ENCODE measurements at regions not wholly inside any gene's neighbourhood (a gene's known extent, or its start where the extent isn't known, plus 50 kb on each side); places are given as distances from the start of the nearest gene placed in this dataset.

DNA sequence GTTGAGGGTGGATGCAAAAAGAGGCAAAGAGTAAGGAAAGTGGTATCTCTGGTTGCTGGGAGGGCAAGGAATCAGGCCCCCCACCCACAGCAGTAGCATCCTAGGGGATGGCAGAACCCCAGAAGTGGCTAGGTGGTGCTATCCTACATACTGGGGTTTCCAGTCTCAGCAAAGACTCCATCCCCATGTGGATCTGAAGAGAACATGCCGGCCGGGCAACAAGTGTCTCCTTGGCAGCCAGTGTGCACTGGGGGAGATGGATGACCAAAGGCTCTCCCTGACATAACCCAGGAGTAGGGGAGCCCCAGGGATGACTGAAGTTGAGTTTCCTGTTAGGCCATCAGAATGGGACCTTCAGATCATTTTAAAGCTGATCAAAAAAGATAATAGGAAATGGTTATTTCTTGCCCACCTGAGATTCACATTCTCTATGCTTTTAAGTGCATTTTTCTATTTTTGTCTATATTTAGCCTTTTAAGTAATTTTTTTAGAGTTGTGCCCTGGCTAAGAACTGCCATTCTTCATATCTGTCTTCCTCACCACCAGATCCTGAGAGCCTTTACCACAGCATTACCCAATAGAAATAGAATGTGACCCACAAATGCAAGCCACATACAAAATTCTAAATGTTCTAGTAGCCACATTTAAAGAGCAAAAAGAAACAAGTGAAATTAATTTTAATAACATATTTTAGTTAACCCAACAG is 78.7 kb upstream of the SMIM23 start:
- H3K9me3 ChIP-seq (ENCODE audit: control insufficient read depth, insufficient read depth, low read length), result no peaks in the 10 kb centered on the region; the same call in 1 of the 2 replicates
- no peak overlapping the region for H2BK20ac ChIP-seq (ENCODE audit: low read depth, low read length)
- BruUV-seq (replicated peaks), result no TSS peak
- H3K4me3 ChIP-seq (ENCODE audit: insufficient read depth, low read depth, low read length), result no peak overlapping the region
- H2AK9ac ChIP-seq (replicated peaks; ENCODE audit: low read depth, low read length, poor library complexity), result no peak overlapping the region
- H3K79me1 ChIP-seq (ENCODE audit: low read depth in 1 of 2, low read length in 2 of 2), result no peaks in the 10 kb centered on the region
- H2BK15ac ChIP-seq (ENCODE audit: low read depth, low read length), result no peak overlapping the region
- dilution Hi-C loops (cut with HindIII; ENCODE audit: low sequenced_read_pairs, unreplicated experiment) (no loop called here), in situ Hi-C loops (cut with MboI; ENCODE audit: low sequenced_read_pairs) (no loop called here), intact Hi-C loops (cut with micrococcal nuclease) (no loop called here)
- no peak overlapping the region for H2AFZ ChIP-seq (replicated peaks; ENCODE audit: low read length, poor library complexity)
- no peak for TF ChIP-seq RAD21 (IDR thresholded peaks at IDR 0.05; ENCODE audit: low read length)
- no peak for TF ChIP-seq BHLHE40 (IDR thresholded peaks at IDR 0.05; ENCODE audit: low read depth, low read length)
- no peak for TF ChIP-seq MXI1 (IDR thresholded peaks at IDR 0.05; ENCODE audit: borderline replicate concordance, low read depth, low read length)
- TF ChIP-seq RCOR1 (IDR thresholded peaks at IDR 0.05; ENCODE audit: insufficient replicate concordance, low read length), result no peak
- TF ChIP-seq, protein P1, sequence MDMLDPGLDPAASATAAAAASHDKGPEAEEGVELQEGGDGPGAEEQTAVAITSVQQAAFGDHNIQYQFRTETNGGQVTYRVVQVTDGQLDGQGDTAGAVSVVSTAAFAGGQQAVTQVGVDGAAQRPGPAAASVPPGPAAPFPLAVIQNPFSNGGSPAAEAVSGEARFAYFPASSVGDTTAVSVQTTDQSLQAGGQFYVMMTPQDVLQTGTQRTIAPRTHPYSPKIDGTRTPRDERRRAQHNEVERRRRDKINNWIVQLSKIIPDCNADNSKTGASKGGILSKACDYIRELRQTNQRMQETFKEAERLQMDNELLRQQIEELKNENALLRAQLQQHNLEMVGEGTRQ (IDR thresholded peaks at IDR 0.05; ENCODE audit: low read depth, low read length), result no peak
- TF ChIP-seq FOS (IDR thresholded peaks at IDR 0.05; ENCODE audit: low read depth, low read length), result no peak
- no peak for TF ChIP-seq MAFK (IDR thresholded peaks at IDR 0.05; ENCODE audit: low read depth, low read length)
- TF ChIP-seq, protein P2, sequence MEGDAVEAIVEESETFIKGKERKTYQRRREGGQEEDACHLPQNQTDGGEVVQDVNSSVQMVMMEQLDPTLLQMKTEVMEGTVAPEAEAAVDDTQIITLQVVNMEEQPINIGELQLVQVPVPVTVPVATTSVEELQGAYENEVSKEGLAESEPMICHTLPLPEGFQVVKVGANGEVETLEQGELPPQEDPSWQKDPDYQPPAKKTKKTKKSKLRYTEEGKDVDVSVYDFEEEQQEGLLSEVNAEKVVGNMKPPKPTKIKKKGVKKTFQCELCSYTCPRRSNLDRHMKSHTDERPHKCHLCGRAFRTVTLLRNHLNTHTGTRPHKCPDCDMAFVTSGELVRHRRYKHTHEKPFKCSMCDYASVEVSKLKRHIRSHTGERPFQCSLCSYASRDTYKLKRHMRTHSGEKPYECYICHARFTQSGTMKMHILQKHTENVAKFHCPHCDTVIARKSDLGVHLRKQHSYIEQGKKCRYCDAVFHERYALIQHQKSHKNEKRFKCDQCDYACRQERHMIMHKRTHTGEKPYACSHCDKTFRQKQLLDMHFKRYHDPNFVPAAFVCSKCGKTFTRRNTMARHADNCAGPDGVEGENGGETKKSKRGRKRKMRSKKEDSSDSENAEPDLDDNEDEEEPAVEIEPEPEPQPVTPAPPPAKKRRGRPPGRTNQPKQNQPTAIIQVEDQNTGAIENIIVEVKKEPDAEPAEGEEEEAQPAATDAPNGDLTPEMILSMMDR (conservative IDR thresholded peaks at IDR 0.05; ENCODE audit: low read depth, low read length), result no peak
- TF ChIP-seq MAZ (IDR thresholded peaks at IDR 0.05; ENCODE audit: borderline replicate concordance, low read depth, low read length), result no peak
- no peak for TF ChIP-seq CHD1 (IDR thresholded peaks at IDR 0.05; ENCODE audit: low read depth, low read length)
- TF ChIP-seq POLR2A (IDR thresholded peaks at IDR 0.05; ENCODE audit: low read depth, low read length), result no peak
- no peak for TF ChIP-seq CEBPB (IDR thresholded peaks at IDR 0.05; ENCODE audit: low read depth, low read length)
- TF ChIP-seq, protein P3, sequence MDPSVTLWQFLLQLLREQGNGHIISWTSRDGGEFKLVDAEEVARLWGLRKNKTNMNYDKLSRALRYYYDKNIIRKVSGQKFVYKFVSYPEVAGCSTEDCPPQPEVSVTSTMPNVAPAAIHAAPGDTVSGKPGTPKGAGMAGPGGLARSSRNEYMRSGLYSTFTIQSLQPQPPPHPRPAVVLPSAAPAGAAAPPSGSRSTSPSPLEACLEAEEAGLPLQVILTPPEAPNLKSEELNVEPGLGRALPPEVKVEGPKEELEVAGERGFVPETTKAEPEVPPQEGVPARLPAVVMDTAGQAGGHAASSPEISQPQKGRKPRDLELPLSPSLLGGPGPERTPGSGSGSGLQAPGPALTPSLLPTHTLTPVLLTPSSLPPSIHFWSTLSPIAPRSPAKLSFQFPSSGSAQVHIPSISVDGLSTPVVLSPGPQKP (IDR thresholded peaks at IDR 0.05; ENCODE audit: borderline replicate concordance, low read depth, low read length), result no peak
- TF ChIP-seq RFX5 (IDR thresholded peaks at IDR 0.05; ENCODE audit: low read depth, low read length), result no peak
- no peak overlapping the region for H3K4ac ChIP-seq (ENCODE audit: low read depth, low read length)
- H2BK120ac ChIP-seq (ENCODE audit: low read depth, low read length), result no peak overlapping the region
- no peak overlapping the region for H3K4me2 ChIP-seq (ENCODE audit: low read depth, low read length)
- no peak overlapping the region for H4K5ac ChIP-seq (ENCODE audit: low read depth, low read length)
- no peak overlapping the region for H3K56ac ChIP-seq (ENCODE audit: extremely low read depth, insufficient read depth, low read length)
- H3K36me3 ChIP-seq (ENCODE audit: control insufficient read depth, insufficient read depth, low read length), result no peaks in the 10 kb centered on the region
- no peak overlapping the region for H3K23ac ChIP-seq (ENCODE audit: low read depth, low read length)
- H3K27ac ChIP-seq (ENCODE audit: insufficient read depth, low read length), result no peak overlapping the region
- H3K18ac ChIP-seq (ENCODE audit: low read depth, low read length), result no peak overlapping the region
- H2AK5ac ChIP-seq (ENCODE audit: low read depth, low read length), result no peak overlapping the region
- H3K9ac ChIP-seq (ENCODE audit: low read depth, low read length), result no peak overlapping the region
- no peak overlapping the region for H2BK5ac ChIP-seq (ENCODE audit: low read depth, low read length, poor library complexity, severe bottlenecking)
- CTCF ChIA-PET, result no interaction called here
- peaks cover 33% of the 10 kb centered on the region for H3K27me3 ChIP-seq (ENCODE audit: control insufficient read depth, insufficient read depth, low read length)
- ATAC-seq (ENCODE audit: low read depth) (no peak), DNase-seq (no peak)
- H3K14ac ChIP-seq (replicated peaks; ENCODE audit: low read depth, low read length), result no peak overlapping the region
- H4K91ac ChIP-seq (ENCODE audit: insufficient read depth, low read depth, low read length), result no peak overlapping the region
- H4K20me1 ChIP-seq (ENCODE audit: insufficient read depth, low read length), result no peaks in the 10 kb centered on the region; the same call in 1 of the 2 replicates
- no peaks in the 10 kb centered on the region for H3K9me1 ChIP-seq (ENCODE audit: insufficient read depth, low read length)
- H3K4me1 ChIP-seq (ENCODE audit: control insufficient read depth, insufficient read depth, low read length), result no peaks in the 10 kb centered on the region
- no peak overlapping the region for H4K8ac ChIP-seq (ENCODE audit: low read depth in 2 of 2, low read length in 2 of 2)
- WGBS, 2 experiments (ENCODE audit: extremely low coverage in 2 of 2, insufficient read length in 1 of 2), result no CpG with 5 or more reads among the region's 2 CpGs
- POLR2A ChIA-PET (ENCODE audit: unreplicated experiment), result no interaction called here
